ENCODE measurements at regions not wholly inside any gene's neighbourhood (a gene's known extent, or its start where the extent isn't known, plus 50 kb on each side); places are given as distances from the start of the nearest gene placed in this dataset.

GRCh38 chr9:93372391-93372790 is 79.1 kb upstream of the FAM120A start:
- no peak for DNase-seq

- DNase-seq = no peak
These were observed 75.1 kb upstream of the FAM120A start for GRCh38 chr9:93376411-93376810.

GRCh38 chr9:93378276-93378675 is 73.2 kb upstream of the FAM120A start:
- DNase-seq = no peak

GRCh38 chr9:93379051-93379450 is 72.4 kb upstream of the FAM120A start:
- DNase-seq = no peak

- DNase-seq = no peak
These were observed 71.0 kb upstream of the FAM120A start for GRCh38 chr9:93380410-93381060.

GRCh38 chr9:93387791-93388190 is 63.7 kb upstream of the FAM120A start:
- DNase-seq = peak; percentile 39

- no peak for DNase-seq
These were observed 60.5 kb upstream of the FAM120A start for GRCh38 chr9:93390953-93391515.

GRCh38 chr9:93391898-93392297 is 59.6 kb upstream of the FAM120A start:
- DNase-seq = no peak

GRCh38 chr9:93392974-93393373 is 58.5 kb upstream of the FAM120A start:
- no peak for DNase-seq
